Mesodermal cell (in vitro differentiated cells): ENCODE measurements at regions not wholly inside any gene's neighbourhood (a gene's known extent, or its start where the extent isn't known, plus 50 kb on each side); places are given as distances from the start of the nearest gene placed in this dataset.

ENCODE experiments used
- H3K27ac ChIP-seq: 2 replicates; pipeline ENCODE4 v1.7.0; 2013; ENCODE audit warnings: mild to moderate bottlenecking, low read depth, low read length, moderate library complexity; ENCODE audit not compliant: severe bottlenecking
- H3K36me3 ChIP-seq: 2 replicates; pipeline ENCODE4 v1.7.1; 2013; ENCODE audit warnings: mild to moderate bottlenecking, low read length, moderate library complexity; ENCODE audit not compliant: control insufficient read depth, insufficient read depth
- H3K4me1 ChIP-seq: one replicate; pipeline ENCODE4 v1.7.1; 2013; ENCODE audit warnings: mild to moderate bottlenecking, low read length; ENCODE audit not compliant: insufficient read depth, control insufficient read depth, poor library complexity, severe bottlenecking
- H3K4me3 ChIP-seq: 2 replicates; pipeline ENCODE4 v1.7.0; 2013; ENCODE audit warnings: low read length, control low read depth, mild to moderate bottlenecking; ENCODE audit not compliant: insufficient read depth, poor library complexity, severe bottlenecking; ENCODE audit errors: extremely low read depth
- H3K9me3 ChIP-seq: 2 replicates; pipeline ENCODE4 v1.7.1; 2013; ENCODE audit warnings: mild to moderate bottlenecking, low read length, moderate library complexity; ENCODE audit not compliant: control insufficient read depth
- WGBS, 2 experiments: methylation state at CpG; one replicate each; pipeline ENCODE4 v1.1.5; 2013; ENCODE audit warnings: missing lambda C conversion rate in 2 of 2; ENCODE audit not compliant: insufficient coverage in 2 of 2; 5-methylcytosine and 5-hydroxymethylcytosine counted together

GRCh38 chr13:24011266-24011665 is 114.0 kb upstream of the C1QTNF9B start:
- WGBS, 2 experiments = 91 to 92% methylated on average over 6 to 7 of the region's 7 CpGs
- H3K4me3 ChIP-seq = no peak overlapping the region
- H3K27ac ChIP-seq = no peak overlapping the region
- no peaks in the 10 kb centered on the region for H3K36me3 ChIP-seq
- H3K4me1 ChIP-seq = no peaks in the 10 kb centered on the region
- no peaks in the 10 kb centered on the region for H3K9me3 ChIP-seq

GRCh38 chr13:24012648-24013047 is 115.3 kb upstream of the C1QTNF9B start:
- no peak overlapping the region for H3K27ac ChIP-seq
- H3K36me3 ChIP-seq = no peaks in the 10 kb centered on the region
- WGBS, 2 experiments = 92 to 93% methylated on average over 7 to 10 of the region's 10 CpGs
- no peaks in the 10 kb centered on the region for H3K9me3 ChIP-seq
- H3K4me1 ChIP-seq = no peaks in the 10 kb centered on the region
- H3K4me3 ChIP-seq = no peak overlapping the region

- Histone ChIP-seq H3K9me3 (no peaks in the 10 kb centered on the region), H3K27ac (no peak overlapping the region), H3K4me3 (no peak overlapping the region), H3K4me1 (no peaks in the 10 kb centered on the region), H3K36me3 (no peaks in the 10 kb centered on the region)
- 82 to 91% methylated on average over 4 to 5 of the region's 6 CpGs for WGBS, 2 experiments
Measured at GRCh38 chr13:24013189-24013588, 115.9 kb upstream of the C1QTNF9B start.

GRCh38 chr13:24016046-24016445 is 118.7 kb upstream of the C1QTNF9B start:
- 95 to 97% methylated on average over 6 to 8 of the region's 8 CpGs for WGBS, 2 experiments
- Histone ChIP-seq H3K4me3 (no peak overlapping the region), H3K9me3 (no peaks in the 10 kb centered on the region), H3K4me1 (no peaks in the 10 kb centered on the region), H3K27ac (no peak overlapping the region), H3K36me3 (no peaks in the 10 kb centered on the region)

GRCh38 chr13:24022568-24022967 is 125.3 kb upstream of the C1QTNF9B start:
- Histone ChIP-seq H3K9me3 (peaks cover 6% of the 10 kb centered on the region), H3K4me3 (no peak overlapping the region), H3K27ac (no peak overlapping the region), H3K36me3 (no peaks in the 10 kb centered on the region), H3K4me1 (no peaks in the 10 kb centered on the region)

- no CpG with 5 or more reads among the region's 1 CpG for WGBS, 2 experiments
- H3K36me3 ChIP-seq = no peaks in the 10 kb centered on the region
- H3K9me3 ChIP-seq = peaks cover 6% of the 10 kb centered on the region
- no peaks in the 10 kb centered on the region for H3K4me1 ChIP-seq
- no peak overlapping the region for H3K4me3 ChIP-seq
- no peak overlapping the region for H3K27ac ChIP-seq
Measured at GRCh38 chr13:24023073-24023472, 125.8 kb upstream of the C1QTNF9B start.

GRCh38 chr13:24027494-24027893 is 130.2 kb upstream of the C1QTNF9B start:
- no peaks in the 10 kb centered on the region for H3K4me1 ChIP-seq
- 60% methylated on average over 2 of the region's 4 CpGs; no CpG with 5 or more reads in 1 of the 2 experiments for WGBS, 2 experiments
- no peaks in the 10 kb centered on the region for H3K36me3 ChIP-seq

GRCh38 chr13:24032252-24032651 is 128.3 kb upstream of the SPATA13 start:
- no peaks in the 10 kb centered on the region for H3K36me3 ChIP-seq
- H3K9me3 ChIP-seq = no peaks in the 10 kb centered on the region
- peaks cover 5% of the 10 kb centered on the region for H3K4me1 ChIP-seq
- 89 to 100% methylated on average over 1 to 2 of the region's 2 CpGs for WGBS, 2 experiments
- no peak overlapping the region for H3K4me3 ChIP-seq
- no peak overlapping the region for H3K27ac ChIP-seq

More at GRCh38 chr13:24027494-24027893, 130.2 kb upstream of the C1QTNF9B start:
- H3K4me3 ChIP-seq = no peak overlapping the region
- peaks cover 6% of the 10 kb centered on the region for H3K9me3 ChIP-seq
- H3K27ac ChIP-seq = no peak overlapping the region

- Histone ChIP-seq H3K9me3 (no peaks in the 10 kb centered on the region), H3K4me3 (no peak overlapping the region), H3K27ac (no peak overlapping the region), H3K4me1 (peaks cover 5% of the 10 kb centered on the region), H3K36me3 (no peaks in the 10 kb centered on the region)
- WGBS, 2 experiments = no CpG with 5 or more reads among the region's 2 CpGs
Measured at GRCh38 chr13:24032674-24033073, 127.8 kb upstream of the SPATA13 start.

GRCh38 chr13:24033527-24034302 is 126.8 kb upstream of the SPATA13 start:
- WGBS, 2 experiments = 91% methylated on average over 6 to 8 of the region's 11 CpGs
- H3K27ac ChIP-seq = no peak overlapping the region
- peaks cover 12% of the 10 kb centered on the region for H3K4me1 ChIP-seq
- no peaks in the 10 kb centered on the region for H3K36me3 ChIP-seq
- no peaks in the 10 kb centered on the region for H3K9me3 ChIP-seq
- no peak overlapping the region for H3K4me3 ChIP-seq

- Histone ChIP-seq H3K9me3 (no peaks in the 10 kb centered on the region), H3K36me3 (no peaks in the 10 kb centered on the region), H3K4me3 (no peak overlapping the region), H3K4me1 (peaks cover 21% of the 10 kb centered on the region), H3K27ac (no peak overlapping the region)
- 82 to 87% methylated on average over 3 to 4 of the region's 5 CpGs for WGBS, 2 experiments
Measured at GRCh38 chr13:24035411-24035810, 125.1 kb upstream of the SPATA13 start.
